Uterus (tissue), 2 donors: ENCODE measurements at regions not wholly inside any gene's neighbourhood (a gene's known extent, or its start where the extent isn't known, plus 50 kb on each side); places are given as distances from the start of the nearest gene placed in this dataset.

Source experiments
- POLR2A ChIP-seq, 2 donors: fragments of 450-650 bp; IDR thresholded peaks; one replicate each; pipeline ENCODE4 v1.6.1; 2016; ENCODE audit warnings: antibody characterized with exemption in 2 of 2, mild to moderate bottlenecking in 1 of 2, moderate library complexity in 1 of 2
- TF ChIP-seq, protein P1 (sequence below), 4 experiments: fragments of 200-600 bp in 2 of 4; fragments of 450-650 bp in 2 of 4; sonication (generic) in 2 of 4; IDR thresholded peaks; one replicate each; pipeline ENCODE4 v1.5.1; 2016 to 2019; ENCODE audit warnings: antibody characterized with exemption in 4 of 4, mild to moderate bottlenecking in 2 of 4, moderate library complexity in 1 of 4

DNA sequence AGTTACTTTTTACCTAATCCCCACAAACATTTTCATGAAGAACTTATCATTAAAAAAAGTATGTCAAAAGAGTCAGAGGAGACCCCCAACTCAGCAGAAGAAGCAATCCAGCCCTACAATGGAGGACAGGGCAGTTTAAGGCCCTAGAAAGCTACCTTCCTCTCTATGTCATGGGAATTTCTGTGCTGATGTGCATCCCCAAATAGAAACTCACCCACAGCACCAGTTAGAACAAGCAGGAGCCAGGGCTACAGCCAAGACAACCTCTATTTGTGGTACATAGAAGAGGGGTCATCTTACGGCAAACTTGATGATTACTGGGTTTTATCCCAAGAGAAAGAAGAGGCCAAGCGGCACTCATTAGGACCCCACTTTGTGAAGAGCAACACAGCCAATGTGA, 160.9 kb upstream of the CCDC150 start:
- no peak for TF ChIP-seq POLR2A (IDR thresholded peaks at IDR 0.05)
- TF ChIP-seq, protein P1, sequence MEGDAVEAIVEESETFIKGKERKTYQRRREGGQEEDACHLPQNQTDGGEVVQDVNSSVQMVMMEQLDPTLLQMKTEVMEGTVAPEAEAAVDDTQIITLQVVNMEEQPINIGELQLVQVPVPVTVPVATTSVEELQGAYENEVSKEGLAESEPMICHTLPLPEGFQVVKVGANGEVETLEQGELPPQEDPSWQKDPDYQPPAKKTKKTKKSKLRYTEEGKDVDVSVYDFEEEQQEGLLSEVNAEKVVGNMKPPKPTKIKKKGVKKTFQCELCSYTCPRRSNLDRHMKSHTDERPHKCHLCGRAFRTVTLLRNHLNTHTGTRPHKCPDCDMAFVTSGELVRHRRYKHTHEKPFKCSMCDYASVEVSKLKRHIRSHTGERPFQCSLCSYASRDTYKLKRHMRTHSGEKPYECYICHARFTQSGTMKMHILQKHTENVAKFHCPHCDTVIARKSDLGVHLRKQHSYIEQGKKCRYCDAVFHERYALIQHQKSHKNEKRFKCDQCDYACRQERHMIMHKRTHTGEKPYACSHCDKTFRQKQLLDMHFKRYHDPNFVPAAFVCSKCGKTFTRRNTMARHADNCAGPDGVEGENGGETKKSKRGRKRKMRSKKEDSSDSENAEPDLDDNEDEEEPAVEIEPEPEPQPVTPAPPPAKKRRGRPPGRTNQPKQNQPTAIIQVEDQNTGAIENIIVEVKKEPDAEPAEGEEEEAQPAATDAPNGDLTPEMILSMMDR (IDR thresholded peaks at IDR 0.05), result no peak
